ENCODE measurements at regions not wholly inside any gene's neighbourhood (a gene's known extent, or its start where the extent isn't known, plus 50 kb on each side); places are given as distances from the start of the nearest gene placed in this dataset.

GRCh38 chr2:120849278-120849677 is 113.6 kb downstream of the GLI2 start:
- POLR2A ChIA-PET, result no interaction called here
- CTCF ChIA-PET, result no interaction called here
- H3K27me3 Mint-ChIP-seq, result no peaks in the 10 kb centered on the region
- Histone ChIP-seq H3K36me3 (replicated peaks in 1 of 2; ENCODE audit: control extremely low read depth in 1 of 2, control insufficient read depth in 1 of 2, extremely low read depth in 1 of 2, insufficient read depth in 2 of 2, low read length in 1 of 2) (no peaks in the 10 kb centered on the region), H3K4me1 (ENCODE audit: control insufficient read depth in 2 of 2, insufficient read depth in 2 of 2, low read length in 2 of 2) (no peaks in the 10 kb centered on the region), H3K9me3 (ENCODE audit: control extremely low read depth in 1 of 3, control insufficient read depth in 2 of 3, insufficient read depth in 1 of 3, low read length in 2 of 3) (peaks cover 0 to 28% (median 7%) of the 10 kb centered on the region in 3 donors), H3K4me3 (ENCODE audit: control extremely low read depth in 1 of 5, extremely low read depth in 1 of 5, insufficient read depth in 1 of 5, low read depth in 2 of 5, low read length in 4 of 5) (no peak overlapping the region), H3K4me2 (replicated peaks; ENCODE audit: low read depth, low read length, poor library complexity, severe bottlenecking) (no peak overlapping the region), H2AFZ (ENCODE audit: insufficient read depth, low read depth, low read length, poor library complexity, severe bottlenecking) (no peak overlapping the region), H3K27ac (ENCODE audit: low read length in 2 of 2) (no peak overlapping the region), H3K27me3 (replicated peaks in 1 of 4; ENCODE audit: control extremely low read depth in 1 of 4, control insufficient read depth in 3 of 4, insufficient read depth in 4 of 4, low read length in 3 of 4) (no peaks in the 10 kb centered on the region), H4K20me1 (ENCODE audit: control insufficient read depth, insufficient read depth, low read length, poor library complexity, severe bottlenecking) (no peaks in the 10 kb centered on the region), H3K79me2 (ENCODE audit: control insufficient read depth, insufficient read depth, low read length) (no peaks in the 10 kb centered on the region), H3K9ac (ENCODE audit: low read length) (no peak overlapping the region)
- TF ChIP-seq CTCF (IDR thresholded peaks at IDR 0.05), result no peak
- TF ChIP-seq EZH2 (IDR thresholded peaks at IDR 0.05; ENCODE audit: borderline replicate concordance, insufficient read depth, low read depth, low read length, poor library complexity, severe bottlenecking), result no peak
- 90% methylated on average over 1 of the region's 2 CpGs for WGBS (ENCODE audit: insufficient coverage)
- H3K27ac Mint-ChIP-seq, result no peak overlapping the region
- no peaks in the 10 kb centered on the region for H3K4me1 Mint-ChIP-seq
- DNase-seq (no peak), ATAC-seq (ENCODE audit: low read depth) (no peak)
- no peak overlapping the region for H3K4me3 Mint-ChIP-seq
- intact Hi-C loops (cut with micrococcal nuclease), result no loop called here
- peaks cover 8% of the 10 kb centered on the region for H3K9me3 Mint-ChIP-seq (ENCODE audit: insufficient read depth)

- ATAC-seq (ENCODE audit: low read depth), result no peak
- peaks cover 0 to 26% (median 7%) of the 10 kb centered on the region in 3 donors for H3K9me3 ChIP-seq (ENCODE audit: control extremely low read depth in 1 of 3, control insufficient read depth in 2 of 3, insufficient read depth in 1 of 3, low read length in 2 of 3)
- DNase-seq, result no peak
- Mint-ChIP-seq H3K27me3 (no peaks in the 10 kb centered on the region), H3K9me3 (ENCODE audit: insufficient read depth) (peaks cover 8% of the 10 kb centered on the region), H3K4me3 (no peak overlapping the region), H3K27ac (no peak overlapping the region), H3K4me1 (no peaks in the 10 kb centered on the region)
- intact Hi-C loops (cut with micrococcal nuclease), result no loop called here
- no peaks in the 10 kb centered on the region for H3K36me3 ChIP-seq (replicated peaks in 1 of 2; ENCODE audit: control extremely low read depth in 1 of 2, control insufficient read depth in 1 of 2, extremely low read depth in 1 of 2, insufficient read depth in 2 of 2, low read length in 1 of 2)
- H3K79me2 ChIP-seq (ENCODE audit: control insufficient read depth, insufficient read depth, low read length), result no peaks in the 10 kb centered on the region
- no peak overlapping the region for H3K4me3 ChIP-seq (ENCODE audit: control extremely low read depth in 1 of 5, extremely low read depth in 1 of 5, insufficient read depth in 1 of 5, low read depth in 2 of 5, low read length in 4 of 5)
- no peak overlapping the region for H3K27ac ChIP-seq (ENCODE audit: low read length in 2 of 2)
- H2AFZ ChIP-seq (ENCODE audit: insufficient read depth, low read depth, low read length, poor library complexity, severe bottlenecking), result no peak overlapping the region
- H3K27me3 ChIP-seq (replicated peaks in 1 of 4; ENCODE audit: control extremely low read depth in 1 of 4, control insufficient read depth in 3 of 4, insufficient read depth in 4 of 4, low read length in 3 of 4), result no peaks in the 10 kb centered on the region
- POLR2A ChIA-PET, result no interaction called here
- 80% methylated on average over 1 of the region's 5 CpGs for WGBS (ENCODE audit: insufficient coverage)
- H4K20me1 ChIP-seq (ENCODE audit: control insufficient read depth, insufficient read depth, low read length, poor library complexity, severe bottlenecking), result no peaks in the 10 kb centered on the region
- TF ChIP-seq CTCF (IDR thresholded peaks at IDR 0.05) (no peak), EZH2 (IDR thresholded peaks at IDR 0.05; ENCODE audit: borderline replicate concordance, insufficient read depth, low read depth, low read length, poor library complexity, severe bottlenecking) (no peak)
- no peak overlapping the region for H3K4me2 ChIP-seq (replicated peaks; ENCODE audit: low read depth, low read length, poor library complexity, severe bottlenecking)
- no peak overlapping the region for H3K9ac ChIP-seq (ENCODE audit: low read length)
- CTCF ChIA-PET, result no interaction called here
- no peaks in the 10 kb centered on the region for H3K4me1 ChIP-seq (ENCODE audit: control insufficient read depth in 2 of 2, insufficient read depth in 2 of 2, low read length in 2 of 2)
Measured at GRCh38 chr2:120850551-120850950, 114.9 kb downstream of the GLI2 start.

Measured in B cell (primary cell).